ENCODE measurements at regions not wholly inside any gene's neighbourhood (a gene's known extent, or its start where the extent isn't known, plus 50 kb on each side); places are given as distances from the start of the nearest gene placed in this dataset.

DNA sequence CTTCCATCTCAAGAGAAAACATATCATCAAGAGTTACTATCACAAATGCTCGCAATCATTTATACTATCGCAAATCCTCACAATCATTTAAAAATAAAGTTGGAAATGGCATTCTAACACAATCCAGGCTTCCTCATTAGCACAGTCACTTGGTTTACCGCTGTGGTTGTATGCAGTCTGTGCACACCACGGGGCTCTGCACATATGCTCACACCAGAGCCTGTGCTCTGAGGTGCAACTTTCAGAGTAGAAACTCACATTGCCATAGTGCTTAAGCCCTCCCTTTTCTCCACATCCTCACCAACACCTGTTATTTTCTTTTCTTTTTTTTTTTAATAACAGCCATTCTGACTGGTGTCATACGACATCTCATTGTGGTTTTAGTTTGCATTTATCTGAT lies 235.6 kb upstream of the KLF6 start:
- intact Hi-C loops (cut with DNase I): no loop called here

GRCh38 chr10:4018054-4018511 lies 233.1 kb upstream of the KLF6 start:
- H3K4me3 ChIP-seq: no peak overlapping the region
- no peak overlapping the region for H3K27ac ChIP-seq
- WGBS, 2 donors: 65 to 76% methylated on average over 4 of the region's 4 CpGs
- H3K9me3 ChIP-seq: no peaks in the 10 kb centered on the region
- no peaks in the 10 kb centered on the region for H3K4me1 ChIP-seq
- intact Hi-C loops (cut with DNase I): no loop called here
- H3K27me3 ChIP-seq: no peaks in the 10 kb centered on the region
- DNase-seq (no peak), ATAC-seq (peak in 1 of 4 donors; percentile 57), FAIRE-seq (no peak)
- H3K36me3 ChIP-seq: no peaks in the 10 kb centered on the region
- TF ChIP-seq, protein P1, sequence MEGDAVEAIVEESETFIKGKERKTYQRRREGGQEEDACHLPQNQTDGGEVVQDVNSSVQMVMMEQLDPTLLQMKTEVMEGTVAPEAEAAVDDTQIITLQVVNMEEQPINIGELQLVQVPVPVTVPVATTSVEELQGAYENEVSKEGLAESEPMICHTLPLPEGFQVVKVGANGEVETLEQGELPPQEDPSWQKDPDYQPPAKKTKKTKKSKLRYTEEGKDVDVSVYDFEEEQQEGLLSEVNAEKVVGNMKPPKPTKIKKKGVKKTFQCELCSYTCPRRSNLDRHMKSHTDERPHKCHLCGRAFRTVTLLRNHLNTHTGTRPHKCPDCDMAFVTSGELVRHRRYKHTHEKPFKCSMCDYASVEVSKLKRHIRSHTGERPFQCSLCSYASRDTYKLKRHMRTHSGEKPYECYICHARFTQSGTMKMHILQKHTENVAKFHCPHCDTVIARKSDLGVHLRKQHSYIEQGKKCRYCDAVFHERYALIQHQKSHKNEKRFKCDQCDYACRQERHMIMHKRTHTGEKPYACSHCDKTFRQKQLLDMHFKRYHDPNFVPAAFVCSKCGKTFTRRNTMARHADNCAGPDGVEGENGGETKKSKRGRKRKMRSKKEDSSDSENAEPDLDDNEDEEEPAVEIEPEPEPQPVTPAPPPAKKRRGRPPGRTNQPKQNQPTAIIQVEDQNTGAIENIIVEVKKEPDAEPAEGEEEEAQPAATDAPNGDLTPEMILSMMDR (IDR thresholded peaks at IDR 0.05): no peak

More for the DNA sequence above, 235.6 kb upstream of the KLF6 start:
- TF ChIP-seq, protein P1 (IDR thresholded peaks at IDR 0.05): no peak
- ATAC-seq (no peak), FAIRE-seq (no peak), DNase-seq (no peak)
- no peak overlapping the region for H3K4me3 ChIP-seq
- no peaks in the 10 kb centered on the region for H3K4me1 ChIP-seq
- H3K27me3 ChIP-seq: no peaks in the 10 kb centered on the region
- H3K36me3 ChIP-seq: no peaks in the 10 kb centered on the region
- H3K9me3 ChIP-seq: no peaks in the 10 kb centered on the region
- no peak overlapping the region for H3K27ac ChIP-seq
- WGBS, 2 donors: 82 to 91% methylated on average over 5 of the region's 5 CpGs

GRCh38 chr10:4017336-4017735 lies 232.3 kb upstream of the KLF6 start:
- H3K36me3 ChIP-seq: no peaks in the 10 kb centered on the region
- intact Hi-C loops (cut with DNase I): no loop called here
- DNase-seq (no peak), FAIRE-seq (no peak), ATAC-seq (no peak)
- TF ChIP-seq, protein P1 (IDR thresholded peaks at IDR 0.05): no peak
- no peak overlapping the region for H3K27ac ChIP-seq
- H3K27me3 ChIP-seq: no peaks in the 10 kb centered on the region
- H3K4me1 ChIP-seq: no peaks in the 10 kb centered on the region
- H3K9me3 ChIP-seq: no peaks in the 10 kb centered on the region
- 60 to 67% methylated on average over 8 of the region's 8 CpGs for WGBS, 2 donors
- H3K4me3 ChIP-seq: no peak overlapping the region

DNA sequence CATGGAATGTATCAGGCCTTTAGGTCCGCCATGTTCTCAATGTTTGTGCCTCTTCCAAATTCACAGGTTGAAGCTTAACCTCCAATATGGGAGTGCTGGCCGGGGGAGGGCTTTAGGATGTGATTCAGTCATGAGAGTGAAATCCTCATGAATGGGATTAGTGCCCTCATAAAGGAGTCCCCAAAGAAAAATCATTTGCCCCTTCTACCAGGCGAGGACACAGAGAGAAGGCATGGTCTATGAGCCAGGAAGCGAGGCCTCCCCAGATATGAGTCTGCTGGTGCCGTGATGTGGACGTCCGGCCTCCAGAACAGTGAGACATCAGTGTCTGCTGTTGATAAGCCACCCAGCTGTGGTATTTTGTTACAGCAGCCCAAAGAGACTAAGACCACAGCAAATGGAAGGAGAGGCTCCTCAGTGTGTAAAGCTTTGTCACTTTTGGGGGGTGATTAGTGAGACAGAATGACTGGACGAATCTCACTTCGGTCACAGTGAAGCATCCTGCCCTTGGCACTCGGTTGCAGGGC lies 231.3 kb upstream of the KLF6 start:
- Histone ChIP-seq H3K4me3 (no peak overlapping the region), H3K4me1 (no peaks in the 10 kb centered on the region), H3K9me3 (no peaks in the 10 kb centered on the region), H3K27me3 (no peaks in the 10 kb centered on the region), H3K36me3 (no peaks in the 10 kb centered on the region), H3K27ac (no peak overlapping the region)
- TF ChIP-seq, protein P1 (IDR thresholded peaks at IDR 0.05): no peak
- DNase-seq (no peak), ATAC-seq (no peak), FAIRE-seq (no peak)
- intact Hi-C loops (cut with DNase I): no loop called here
- WGBS, 2 donors: 74 to 91% methylated on average over 10 of the region's 10 CpGs

DNA sequence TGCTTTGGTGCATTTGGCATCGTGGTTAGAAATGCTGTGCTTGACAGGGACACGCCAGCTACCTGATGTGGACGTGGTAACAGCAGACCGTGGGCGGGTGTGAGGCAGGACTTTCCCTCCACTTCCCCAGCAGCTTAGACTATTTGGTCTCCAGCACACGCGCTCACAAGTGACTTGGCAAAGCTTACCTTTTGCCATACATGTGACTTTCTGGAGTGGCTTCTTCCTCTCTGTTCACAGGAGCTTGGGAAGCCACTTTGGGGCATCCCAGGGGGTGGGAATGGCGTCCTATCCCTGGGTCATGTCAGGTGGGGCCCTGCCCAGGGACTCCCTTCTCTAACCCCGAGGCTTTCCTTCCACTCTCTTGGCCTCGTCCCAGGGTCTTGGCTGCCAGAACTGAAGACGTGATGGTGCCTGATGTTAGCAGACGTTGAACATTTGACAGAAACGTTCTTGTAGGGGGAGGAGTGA lies 228.7 kb upstream of the KLF6 start:
- WGBS, 2 donors: 55 to 64% methylated on average over 13 of the region's 13 CpGs
- FAIRE-seq (no peak), ATAC-seq (no peak), DNase-seq (no peak)
- Histone ChIP-seq H3K4me3 (no peak overlapping the region), H3K4me1 (no peaks in the 10 kb centered on the region), H3K27me3 (no peaks in the 10 kb centered on the region), H3K27ac (no peak overlapping the region), H3K36me3 (no peaks in the 10 kb centered on the region), H3K9me3 (no peaks in the 10 kb centered on the region)
- TF ChIP-seq, protein P1 (IDR thresholded peaks at IDR 0.05): no peak
- intact Hi-C loops (cut with DNase I): no loop called here

Data from pancreas (tissue), 10 donors.